H9 (cell line): ENCODE measurements at regions not wholly inside any gene's neighbourhood (a gene's known extent, or its start where the extent isn't known, plus 50 kb on each side); places are given as distances from the start of the nearest gene placed in this dataset.

Experiments used
- DNase-seq: peaks from one replicate; pipeline ENCODE4 v3.0.0-alpha.2; 2017
- H2AFZ ChIP-seq: one replicate; pipeline ENCODE4 v1.6.1; 2013; ENCODE audit warnings: mild to moderate bottlenecking, low read length, control low read depth, moderate library complexity
- H2AK5ac ChIP-seq: 2 replicates; pipeline ENCODE4 v1.6.1; 2013; ENCODE audit warnings: low read length, control low read depth, mixed read lengths; ENCODE audit not compliant: insufficient read length
- H2BK120ac ChIP-seq: one replicate; pipeline ENCODE4 v1.6.1; 2013; ENCODE audit warnings: low read depth, mild to moderate bottlenecking, low read length, control low read depth, inconsistent platforms; ENCODE audit not compliant: poor library complexity, severe bottlenecking
- H2BK12ac ChIP-seq: 2 replicates; pipeline ENCODE4 v1.6.1; 2013; ENCODE audit warnings: low read length, control low read depth, mixed read lengths, low read depth; ENCODE audit not compliant: insufficient read length
- H2BK15ac ChIP-seq: 2 replicates; pipeline ENCODE4 v1.6.1; 2013; ENCODE audit warnings: low read depth, low read length, control low read depth
- H2BK20ac ChIP-seq: one replicate; pipeline ENCODE4 v1.6.1; 2013; ENCODE audit warnings: low read depth, mild to moderate bottlenecking, low read length, control low read depth, inconsistent platforms; ENCODE audit not compliant: poor library complexity, severe bottlenecking
- H2BK5ac ChIP-seq: 2 replicates; pipeline ENCODE4 v1.6.1; 2013; ENCODE audit warnings: low read length, control low read depth, mixed read lengths; ENCODE audit not compliant: insufficient read length
- H3K14ac ChIP-seq: 2 replicates; pipeline ENCODE4 v1.6.1; 2013; ENCODE audit warnings: low read length, control low read depth; ENCODE audit not compliant: insufficient read depth
- H3K18ac ChIP-seq: 2 replicates; pipeline ENCODE4 v1.6.1; 2013; ENCODE audit warnings: low read depth, mild to moderate bottlenecking, mixed read lengths, low read length, control low read depth; ENCODE audit not compliant: insufficient read length
- H3K23ac ChIP-seq: 2 replicates; pipeline ENCODE4 v1.6.1; 2013; ENCODE audit warnings: low read length, control low read depth, mixed read lengths, low read depth; ENCODE audit not compliant: insufficient read length
- H3K23me2 ChIP-seq: 2 replicates; pipeline ENCODE4 v1.6.1; 2013; ENCODE audit warnings: low read depth, mild to moderate bottlenecking, mixed read lengths, low read length, control low read depth; ENCODE audit not compliant: insufficient read length, poor library complexity, severe bottlenecking
- H3K27ac ChIP-seq: 2 replicates; pipeline ENCODE4 v1.5.1; 2013; ENCODE audit warnings: low read length, control low read depth, mixed read lengths, low read depth; ENCODE audit not compliant: insufficient read length
- H3K27me3 ChIP-seq: 2 replicates; pipeline ENCODE4 v1.6.1; 2013; ENCODE audit warnings: low read length, control low read depth, inconsistent platforms; ENCODE audit not compliant: insufficient read depth
- H3K4ac ChIP-seq: 2 replicates; pipeline ENCODE4 v1.6.1; 2013; ENCODE audit warnings: low read depth, mild to moderate bottlenecking, control low read depth, inconsistent platforms, low read length, moderate library complexity
- H3K4me1 ChIP-seq: 2 replicates; pipeline ENCODE4 v1.6.1; 2013; ENCODE audit warnings: low read length, control low read depth, inconsistent platforms; ENCODE audit not compliant: insufficient read depth
- H3K4me2 ChIP-seq: 2 replicates; pipeline ENCODE4 v1.6.1; 2013; ENCODE audit warnings: low read length, control low read depth, mixed read lengths; ENCODE audit not compliant: insufficient read length, insufficient read depth
- H3K56ac ChIP-seq: 2 replicates; pipeline ENCODE4 v1.6.1; 2013; ENCODE audit warnings: low read depth, mild to moderate bottlenecking, mixed read lengths, low read length, control low read depth; ENCODE audit not compliant: insufficient read length
- H3K79me1 ChIP-seq: 2 replicates; pipeline ENCODE4 v1.6.1; 2013; ENCODE audit warnings: low read depth, mild to moderate bottlenecking, moderate library complexity, low read length, control low read depth, inconsistent platforms; ENCODE audit not compliant: insufficient read depth, poor library complexity, severe bottlenecking
- H3K79me2 ChIP-seq: 2 replicates; pipeline ENCODE4 v1.6.1; 2013; ENCODE audit warnings: low read length, control low read depth, inconsistent platforms; ENCODE audit not compliant: insufficient read depth
- H3K9ac ChIP-seq: 2 replicates; pipeline ENCODE4 v1.6.1; 2013; ENCODE audit warnings: low read length, control low read depth, mixed read lengths; ENCODE audit not compliant: insufficient read length; ENCODE audit errors: extremely low read depth
- H3K9me3 ChIP-seq: one replicate; pipeline ENCODE4 v1.6.1; 2013; ENCODE audit warnings: low read depth, low read length, inconsistent platforms; ENCODE audit not compliant: control insufficient read depth
- H3T11ph ChIP-seq: one replicate; pipeline ENCODE4 v1.6.1; 2013; ENCODE audit warnings: mild to moderate bottlenecking, low read length, control low read depth, inconsistent platforms
- H4K20me1 ChIP-seq: one replicate; pipeline ENCODE4 v1.6.1; 2013; ENCODE audit not compliant: control insufficient read depth, insufficient read length, insufficient read depth
- H4K5ac ChIP-seq: 2 replicates; pipeline ENCODE4 v1.6.1; 2013; ENCODE audit warnings: low read depth, mild to moderate bottlenecking, mixed read lengths, low read length, control low read depth; ENCODE audit not compliant: insufficient read length
- H4K8ac ChIP-seq: replicated peaks from 2 replicates; pipeline ENCODE4 v1.6.1; 2013; ENCODE audit warnings: low read length, control low read depth, mixed read lengths, low read depth; ENCODE audit not compliant: insufficient read length
- H4K91ac ChIP-seq: 2 replicates; pipeline ENCODE4 v1.6.1; 2013; ENCODE audit warnings: low read depth, mild to moderate bottlenecking, moderate library complexity, mixed read lengths, low read length, control low read depth; ENCODE audit not compliant: insufficient read length
- H3K27ac Mint-ChIP-seq, 3 experiments: 2 replicates in 2 of 3; 3 replicates in 1 of 3; pipeline ENCODE4 v1.8.0; 2020 to 2021; ENCODE audit warnings: mixed read lengths in 3 of 3, mild to moderate bottlenecking in 1 of 3, moderate library complexity in 1 of 3
- H3K27me3 Mint-ChIP-seq: 2 replicates; pipeline ENCODE4 v1.8.0; 2021; ENCODE audit warnings: low read depth, mild to moderate bottlenecking, moderate library complexity, mixed read lengths
- H3K36me3 Mint-ChIP-seq, 3 experiments: 2 replicates in 2 of 3; 3 replicates in 1 of 3; pipeline ENCODE4 v1.8.0; 2020 to 2021; ENCODE audit warnings: low read depth in 3 of 3, mixed read lengths in 3 of 3; ENCODE audit not compliant: insufficient read depth in 1 of 3
- H3K4me1 Mint-ChIP-seq, 2 experiments: 2 replicates each; pipeline ENCODE4 v1.8.0; 2020; ENCODE audit warnings: mixed read lengths in 2 of 2
- H3K4me3 Mint-ChIP-seq, 2 experiments: 2 replicates in 1 of 2; 3 replicates in 1 of 2; pipeline ENCODE4 v1.8.0; 2020 to 2021; ENCODE audit warnings: mild to moderate bottlenecking in 2 of 2, mixed read lengths in 2 of 2, moderate library complexity in 1 of 2
- H3K9me3 Mint-ChIP-seq, 2 experiments: 2 replicates in 1 of 2; 3 replicates in 1 of 2; pipeline ENCODE4 v1.8.0; 2020; ENCODE audit warnings: mild to moderate bottlenecking in 2 of 2, mixed read lengths in 2 of 2, moderate library complexity in 1 of 2
- CTCF ChIP-seq: fragments of 200-600 bp; sonication (generic); conservative IDR thresholded peaks from 3 replicates; pipeline ENCODE4 v1.8.0; 2021; ENCODE audit warnings: antibody characterized with exemption, mild to moderate bottlenecking
- WGBS: extraction: QIAGEN DNeasy Blood & Tissue Kit; methylation state at CpG from one replicate; pipeline ENCODE4 v1.1.7; 2013; ENCODE audit warnings: missing lambda C conversion rate, low lambda C conversion rate, mixed read lengths; ENCODE audit not compliant: insufficient read length; ENCODE audit errors: extremely low coverage; 5-methylcytosine and 5-hydroxymethylcytosine counted together

- Histone ChIP-seq H2BK12ac (no peak overlapping the region), H4K91ac (no peak overlapping the region), H4K5ac (no peak overlapping the region), H3K27me3 (no peaks in the 10 kb centered on the region), H3K23me2 (no peaks in the 10 kb centered on the region), H3K9ac (no peak overlapping the region), H3K18ac (no peak overlapping the region), H4K8ac (no peak overlapping the region), H2AFZ (no peak overlapping the region), H4K20me1 (no peaks in the 10 kb centered on the region), H2AK5ac (no peak overlapping the region), H3K4ac (no peak overlapping the region), H3K9me3 (no peaks in the 10 kb centered on the region), H3K27ac (no peak overlapping the region), H2BK15ac (no peak overlapping the region), H2BK20ac (no peak overlapping the region), H2BK120ac (no peak overlapping the region), H3K23ac (no peak overlapping the region), H3K4me1 (no peaks in the 10 kb centered on the region), H3K14ac (no peak overlapping the region), H3K79me1 (no peaks in the 10 kb centered on the region), H3K4me2 (no peak overlapping the region), H3K56ac (no peak overlapping the region), H2BK5ac (no peak overlapping the region), H3T11ph (no peak overlapping the region), H3K79me2 (no peaks in the 10 kb centered on the region)
- DNase-seq, result no peak
- no peaks in the 10 kb centered on the region; the same call in 1 of the 2 replicates for H3K27me3 Mint-ChIP-seq
- H3K9me3 Mint-ChIP-seq, result no peaks in the 10 kb centered on the region
- TF ChIP-seq CTCF, result no peak
- WGBS, result no CpG with 5 or more reads among the region's 14 CpGs
- H3K4me3 Mint-ChIP-seq, result no peak overlapping the region
- peaks cover 0 to 2% (median 0%) of the 10 kb centered on the region in 3 experiments; a peak in 1 of 7 replicates for H3K36me3 Mint-ChIP-seq
- no peak overlapping the region for H3K27ac Mint-ChIP-seq
- H3K4me1 Mint-ChIP-seq, result peaks cover 0 to 5% of the 10 kb centered on the region in 2 experiments; a peak in 2 of 4 replicates
Observed at GRCh38 chr9:134230942-134231325, 66.6 kb upstream of the RNU6ATAC start.
